ENCODE measurements at regions not wholly inside any gene's neighbourhood (a gene's known extent, or its start where the extent isn't known, plus 50 kb on each side); places are given as distances from the start of the nearest gene placed in this dataset.
A peak's percentile ranks its signal among the peaks of the same experiment; 100 is the strongest.

GRCh38 chr6:118710616-118711015 lies 59.2 kb upstream of the CEP85L start:
- no peaks in the 10 kb centered on the region for H3K36me3 ChIP-seq (replicated peaks in 1 of 2; ENCODE audit: control insufficient read depth in 2 of 2, insufficient read depth in 2 of 2, low read length in 2 of 2)
- H3K9ac ChIP-seq (ENCODE audit: low read depth, low read length, poor library complexity) = no peak overlapping the region
- H4K91ac ChIP-seq (ENCODE audit: low read depth, low read length, poor library complexity) = no peak overlapping the region
- H3K27ac ChIP-seq (replicated peaks; ENCODE audit: low read length) = no peak overlapping the region
- no peak overlapping the region for H3K23ac ChIP-seq (ENCODE audit: low read depth, low read length, poor library complexity)
- no peaks in the 10 kb centered on the region for H3K27me3 ChIP-seq (ENCODE audit: control insufficient read depth in 3 of 3, insufficient read depth in 3 of 3, low read depth in 1 of 3, low read length in 3 of 3)
- no peak overlapping the region for H3K4ac ChIP-seq (ENCODE audit: low read length)
- H3K14ac ChIP-seq (ENCODE audit: low read length) = no peak overlapping the region
- H3K79me1 ChIP-seq (ENCODE audit: low read depth, low read length) = no peaks in the 10 kb centered on the region
- no CpG with 5 or more reads among the region's 5 CpGs for WGBS, 2 donors (ENCODE audit: extremely low coverage in 2 of 2, insufficient read length in 2 of 2, insufficient replicate concordance in 1 of 2)
- no peak overlapping the region for H2BK120ac ChIP-seq (ENCODE audit: low read depth, low read length)
- no peak overlapping the region for H3K18ac ChIP-seq (ENCODE audit: low read length)
- no peak overlapping the region for H2AK5ac ChIP-seq (ENCODE audit: low read depth, low read length)
- no peak overlapping the region for H2BK12ac ChIP-seq (ENCODE audit: low read length)
- no peak overlapping the region for H2AFZ ChIP-seq (ENCODE audit: low read length)
- no peak overlapping the region for H2BK5ac ChIP-seq (ENCODE audit: low read length)
- no peak overlapping the region for H3K4me3 ChIP-seq (ENCODE audit: low read length in 2 of 2)
- H3K4me1 ChIP-seq (ENCODE audit: control insufficient read depth in 2 of 2, insufficient read depth in 1 of 2, low read depth in 1 of 2, low read length in 2 of 2) = peaks cover 14 to 36% of the 10 kb centered on the region in 2 donors
- H2BK15ac ChIP-seq (ENCODE audit: low read length) = no peak overlapping the region
- DNase-seq (ENCODE audit: low spot score) = no peak
- H4K8ac ChIP-seq (ENCODE audit: low read depth, low read length) = no peak overlapping the region
- no peaks in the 10 kb centered on the region for H3K9me3 ChIP-seq (replicated peaks in 1 of 2; ENCODE audit: control insufficient read depth in 2 of 2, insufficient read depth in 1 of 2, low read depth in 1 of 2, low read length in 2 of 2)
- H3K4me2 ChIP-seq (ENCODE audit: insufficient read depth, low read length, poor library complexity, severe bottlenecking) = no peak overlapping the region

DNA sequence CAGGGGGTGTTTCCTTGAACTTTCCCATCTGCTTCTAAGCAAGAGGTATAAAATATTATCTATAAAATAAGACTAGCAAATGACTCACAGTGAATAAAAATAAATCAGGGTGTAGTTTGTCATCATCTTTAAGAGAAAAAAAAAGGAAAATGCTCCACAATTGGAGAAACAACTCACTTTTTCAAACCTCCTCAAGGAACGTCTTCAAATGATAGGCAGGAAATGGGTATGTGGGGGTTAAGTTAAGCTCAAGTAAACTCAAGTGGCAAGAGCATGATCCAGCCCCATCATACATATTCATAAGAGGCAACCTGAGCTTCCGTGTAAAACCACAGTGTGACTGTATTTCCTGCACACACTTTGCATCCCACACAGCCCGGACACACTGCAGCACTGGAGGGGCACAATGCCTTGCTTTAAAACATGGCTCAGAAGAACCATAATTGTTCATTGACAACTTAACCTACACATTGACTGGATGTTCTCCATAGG lies 58.5 kb upstream of the CEP85L start:
- Histone ChIP-seq H3K36me3 (replicated peaks in 1 of 2; ENCODE audit: control insufficient read depth in 2 of 2, insufficient read depth in 2 of 2, low read length in 2 of 2) (no peaks in the 10 kb centered on the region), H2AK5ac (ENCODE audit: low read depth, low read length) (no peak overlapping the region), H3K9me3 (replicated peaks in 1 of 2; ENCODE audit: control insufficient read depth in 2 of 2, insufficient read depth in 1 of 2, low read depth in 1 of 2, low read length in 2 of 2) (no peaks in the 10 kb centered on the region), H4K8ac (ENCODE audit: low read depth, low read length) (no peak overlapping the region), H3K79me1 (ENCODE audit: low read depth, low read length) (no peaks in the 10 kb centered on the region), H3K14ac (ENCODE audit: low read length) (no peak overlapping the region), H3K4ac (ENCODE audit: low read length) (no peak overlapping the region), H3K4me2 (ENCODE audit: insufficient read depth, low read length, poor library complexity, severe bottlenecking) (no peak overlapping the region), H3K4me3 (ENCODE audit: low read length in 2 of 2) (peak overlapping the region in 1 of 2 donors; percentile 49), H4K91ac (ENCODE audit: low read depth, low read length, poor library complexity) (no peak overlapping the region), H3K27me3 (ENCODE audit: control insufficient read depth in 3 of 3, insufficient read depth in 3 of 3, low read depth in 1 of 3, low read length in 3 of 3) (no peaks in the 10 kb centered on the region), H3K18ac (ENCODE audit: low read length) (no peak overlapping the region), H2BK5ac (ENCODE audit: low read length) (no peak overlapping the region), H3K9ac (ENCODE audit: low read depth, low read length, poor library complexity) (no peak overlapping the region), H3K4me1 (ENCODE audit: control insufficient read depth in 2 of 2, insufficient read depth in 1 of 2, low read depth in 1 of 2, low read length in 2 of 2) (peaks cover 16 to 43% of the 10 kb centered on the region in 2 donors), H2BK12ac (ENCODE audit: low read length) (no peak overlapping the region), H2BK15ac (ENCODE audit: low read length) (no peak overlapping the region), H3K23ac (ENCODE audit: low read depth, low read length, poor library complexity) (no peak overlapping the region), H2BK120ac (ENCODE audit: low read depth, low read length) (no peak overlapping the region), H3K27ac (replicated peaks; ENCODE audit: low read length) (no peak overlapping the region), H2AFZ (ENCODE audit: low read length) (peak overlapping the region; percentile 83)
- no CpG with 5 or more reads among the region's 3 CpGs for WGBS, 2 donors (ENCODE audit: extremely low coverage in 2 of 2, insufficient read length in 2 of 2, insufficient replicate concordance in 1 of 2)
- no peak for DNase-seq (ENCODE audit: low spot score)

- Histone ChIP-seq H3K4ac (ENCODE audit: low read length) (no peak overlapping the region), H4K91ac (ENCODE audit: low read depth, low read length, poor library complexity) (no peak overlapping the region), H3K9ac (ENCODE audit: low read depth, low read length, poor library complexity) (no peak overlapping the region), H2BK12ac (ENCODE audit: low read length) (no peak overlapping the region), H4K8ac (ENCODE audit: low read depth, low read length) (no peak overlapping the region), H3K4me1 (ENCODE audit: control insufficient read depth in 2 of 2, insufficient read depth in 1 of 2, low read depth in 1 of 2, low read length in 2 of 2) (peaks cover 19 to 50% of the 10 kb centered on the region in 2 donors), H2BK120ac (ENCODE audit: low read depth, low read length) (no peak overlapping the region), H3K23ac (ENCODE audit: low read depth, low read length, poor library complexity) (no peak overlapping the region), H3K9me3 (replicated peaks in 1 of 2; ENCODE audit: control insufficient read depth in 2 of 2, insufficient read depth in 1 of 2, low read depth in 1 of 2, low read length in 2 of 2) (no peaks in the 10 kb centered on the region), H3K27me3 (ENCODE audit: control insufficient read depth in 3 of 3, insufficient read depth in 3 of 3, low read depth in 1 of 3, low read length in 3 of 3) (no peaks in the 10 kb centered on the region), H3K14ac (ENCODE audit: low read length) (no peak overlapping the region), H3K18ac (ENCODE audit: low read length) (no peak overlapping the region), H2AFZ (ENCODE audit: low read length) (peak overlapping the region; percentile 83), H3K27ac (replicated peaks; ENCODE audit: low read length) (no peak overlapping the region), H2BK15ac (ENCODE audit: low read length) (no peak overlapping the region), H3K4me3 (ENCODE audit: low read length in 2 of 2) (peak overlapping the region in 1 of 2 donors; percentile 49), H3K4me2 (ENCODE audit: insufficient read depth, low read length, poor library complexity, severe bottlenecking) (no peak overlapping the region), H2AK5ac (ENCODE audit: low read depth, low read length) (no peak overlapping the region), H2BK5ac (ENCODE audit: low read length) (no peak overlapping the region), H3K79me1 (ENCODE audit: low read depth, low read length) (no peaks in the 10 kb centered on the region), H3K36me3 (replicated peaks in 1 of 2; ENCODE audit: control insufficient read depth in 2 of 2, insufficient read depth in 2 of 2, low read length in 2 of 2) (no peaks in the 10 kb centered on the region)
- no peak for DNase-seq (ENCODE audit: low spot score)
- WGBS, 2 donors (ENCODE audit: extremely low coverage in 2 of 2, insufficient read length in 2 of 2, insufficient replicate concordance in 1 of 2) = no CpG with 5 or more reads among the region's 5 CpGs
These were observed 57.4 kb upstream of the CEP85L start for GRCh38 chr6:118708744-118709143.

DNA sequence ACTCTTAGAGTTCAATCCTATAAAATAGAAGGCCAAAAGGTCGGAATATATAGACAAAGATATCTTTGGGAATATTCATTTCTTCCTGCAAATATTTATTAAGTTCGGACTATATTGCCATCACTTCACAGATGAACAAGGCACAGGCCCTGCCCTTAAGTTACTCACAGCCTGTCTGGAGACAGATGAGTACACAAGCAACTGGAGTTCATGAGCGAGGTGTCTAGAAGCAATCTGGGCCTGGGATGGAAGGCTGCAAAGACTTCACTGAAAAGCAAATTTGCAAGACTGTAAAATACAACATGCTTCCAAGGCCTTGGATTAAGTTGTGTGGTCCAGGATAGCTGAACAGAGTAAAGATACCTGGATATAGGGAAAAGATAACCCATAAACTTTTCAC lies 56.7 kb upstream of the CEP85L start:
- no peak overlapping the region for H2BK5ac ChIP-seq (ENCODE audit: low read length)
- no peak overlapping the region for H3K4me2 ChIP-seq (ENCODE audit: insufficient read depth, low read length, poor library complexity, severe bottlenecking)
- no peak overlapping the region for H3K18ac ChIP-seq (ENCODE audit: low read length)
- H3K27ac ChIP-seq (replicated peaks; ENCODE audit: low read length) = no peak overlapping the region
- no peak overlapping the region for H2BK120ac ChIP-seq (ENCODE audit: low read depth, low read length)
- DNase-seq (ENCODE audit: low spot score) = no peak
- H3K9me3 ChIP-seq (replicated peaks in 1 of 2; ENCODE audit: control insufficient read depth in 2 of 2, insufficient read depth in 1 of 2, low read depth in 1 of 2, low read length in 2 of 2) = no peaks in the 10 kb centered on the region
- H2AK5ac ChIP-seq (ENCODE audit: low read depth, low read length) = no peak overlapping the region
- peaks cover 18 to 48% of the 10 kb centered on the region in 2 donors for H3K4me1 ChIP-seq (ENCODE audit: control insufficient read depth in 2 of 2, insufficient read depth in 1 of 2, low read depth in 1 of 2, low read length in 2 of 2)
- H4K91ac ChIP-seq (ENCODE audit: low read depth, low read length, poor library complexity) = no peak overlapping the region
- H3K4me3 ChIP-seq (ENCODE audit: low read length in 2 of 2) = no peak overlapping the region
- no peak overlapping the region for H3K14ac ChIP-seq (ENCODE audit: low read length)
- no peak overlapping the region for H3K23ac ChIP-seq (ENCODE audit: low read depth, low read length, poor library complexity)
- no peak overlapping the region for H3K9ac ChIP-seq (ENCODE audit: low read depth, low read length, poor library complexity)
- H3K36me3 ChIP-seq (replicated peaks in 1 of 2; ENCODE audit: control insufficient read depth in 2 of 2, insufficient read depth in 2 of 2, low read length in 2 of 2) = no peaks in the 10 kb centered on the region
- no peak overlapping the region for H2BK12ac ChIP-seq (ENCODE audit: low read length)
- H2BK15ac ChIP-seq (ENCODE audit: low read length) = no peak overlapping the region
- no peak overlapping the region for H2AFZ ChIP-seq (ENCODE audit: low read length)
- H3K27me3 ChIP-seq (ENCODE audit: control insufficient read depth in 3 of 3, insufficient read depth in 3 of 3, low read depth in 1 of 3, low read length in 3 of 3) = no peaks in the 10 kb centered on the region
- WGBS, 2 donors (ENCODE audit: extremely low coverage in 2 of 2, insufficient read length in 2 of 2, insufficient replicate concordance in 1 of 2) = no CpG with 5 or more reads among the region's 3 CpGs
- no peak overlapping the region for H3K4ac ChIP-seq (ENCODE audit: low read length)
- H3K79me1 ChIP-seq (ENCODE audit: low read depth, low read length) = no peaks in the 10 kb centered on the region
- H4K8ac ChIP-seq (ENCODE audit: low read depth, low read length) = no peak overlapping the region

Measured in neuronal stem cell (in vitro differentiated cells).